NOMO-1 (cell line): ENCODE measurements at regions not wholly inside any gene's neighbourhood (a gene's known extent, or its start where the extent isn't known, plus 50 kb on each side); places are given as distances from the start of the nearest gene placed in this dataset.

Source experiments
- DNase-seq, 2 experiments: peaks; one replicate each; lab custom pipeline; 2025; ENCODE audit not compliant: unreplicated experiment in 2 of 2; lab: John Stamatoyannopoulos, UW

DNA sequence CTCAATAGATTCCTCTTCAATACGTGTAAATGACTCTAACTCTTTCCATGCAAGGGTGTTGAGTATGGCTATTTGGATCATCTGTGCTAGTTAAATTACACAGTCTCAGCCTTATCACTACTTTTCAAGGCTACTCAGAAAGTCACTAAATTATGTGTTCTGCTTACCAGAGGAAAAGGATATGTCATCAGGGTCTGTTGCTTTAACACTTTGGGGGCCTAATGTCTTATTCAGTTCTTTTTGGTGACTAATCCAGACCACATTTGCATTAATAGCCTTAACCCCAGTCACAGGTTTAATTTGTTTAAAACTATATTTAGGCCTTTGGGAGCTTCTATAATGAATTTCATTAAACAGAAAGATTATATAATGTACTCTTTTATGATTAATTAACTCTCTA, 649.3 kb downstream of the RPS29 start:
- DNase-seq, result no peak

DNA sequence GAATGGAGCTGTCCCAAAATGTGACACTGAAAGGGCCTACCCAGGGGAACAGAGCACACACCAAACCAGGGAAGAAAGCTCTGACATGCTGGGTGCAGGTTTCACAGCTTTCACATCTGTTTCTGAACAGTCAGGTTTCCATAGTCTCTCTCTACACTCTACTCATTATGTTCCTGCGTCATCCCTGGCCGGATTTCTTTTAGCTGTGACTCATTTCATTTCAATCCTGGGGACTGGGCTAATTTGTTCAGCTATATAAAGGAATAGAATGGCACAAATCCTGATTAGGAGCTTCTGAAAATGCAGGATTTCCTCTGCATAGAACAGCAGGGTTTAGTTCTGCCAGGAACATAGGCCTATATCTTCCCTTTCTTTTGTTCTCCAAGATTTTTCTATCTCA, 649.8 kb downstream of the RPS29 start:
- no peak for DNase-seq

DNA sequence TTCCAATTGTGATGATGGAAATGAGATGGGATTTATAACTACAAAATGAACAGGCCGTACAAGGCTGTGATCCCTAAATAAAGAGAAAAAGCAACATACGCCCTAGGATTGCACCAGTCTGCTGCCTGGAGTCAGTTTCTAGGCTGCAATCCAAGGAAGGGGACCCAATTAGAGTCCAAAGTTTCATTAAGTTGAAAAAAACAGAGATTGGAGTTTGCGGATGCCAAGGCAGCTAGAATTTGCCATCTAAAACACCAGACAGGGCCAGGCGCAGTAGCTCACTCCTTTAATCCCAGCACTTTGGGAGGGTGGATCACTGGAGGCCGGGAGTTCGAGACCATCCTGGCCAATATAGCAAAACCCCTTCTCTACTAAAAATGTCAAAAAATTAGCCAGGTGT, 661.0 kb downstream of the RPS29 start:
- no peak for DNase-seq

DNA sequence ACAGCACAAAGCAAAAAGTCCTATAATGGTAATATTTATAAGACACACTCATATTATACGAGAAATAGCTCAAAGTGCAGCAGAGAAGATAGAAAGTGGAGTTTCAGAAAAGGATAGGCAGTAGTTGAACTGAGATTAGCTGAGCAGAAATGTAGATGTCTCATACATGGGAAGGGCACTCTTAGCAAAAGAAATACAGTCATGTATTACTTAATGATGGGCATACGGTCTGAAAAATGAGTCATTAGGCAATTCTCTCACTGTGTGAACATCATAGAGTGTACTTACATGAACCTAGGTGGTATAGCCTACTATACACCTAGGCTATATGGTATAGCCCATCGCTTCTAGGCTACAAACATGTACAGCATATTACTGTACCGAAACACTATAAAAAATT, 671.3 kb downstream of the RPS29 start:
- DNase-seq, result no peak

DNA sequence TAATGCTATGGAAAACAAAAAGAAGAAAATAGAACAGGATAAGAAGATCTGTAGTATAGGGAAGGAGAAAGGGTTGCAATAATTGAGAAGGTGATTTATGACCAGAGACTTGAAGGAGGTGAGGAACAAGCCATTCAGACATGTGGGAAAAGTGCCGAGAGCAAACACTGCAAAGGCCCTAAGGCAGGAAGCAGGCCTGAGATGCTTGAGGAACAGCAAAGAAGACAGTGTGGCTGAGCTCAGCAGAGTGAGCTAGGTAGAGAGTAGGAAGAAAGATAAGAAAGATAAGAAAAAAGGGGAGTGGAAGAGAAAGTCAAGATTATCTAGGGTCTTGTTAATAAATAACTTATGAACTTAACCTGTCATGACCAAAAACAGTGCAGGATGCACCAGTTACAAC, 671.8 kb downstream of the RPS29 start:
- no peak for DNase-seq

DNA sequence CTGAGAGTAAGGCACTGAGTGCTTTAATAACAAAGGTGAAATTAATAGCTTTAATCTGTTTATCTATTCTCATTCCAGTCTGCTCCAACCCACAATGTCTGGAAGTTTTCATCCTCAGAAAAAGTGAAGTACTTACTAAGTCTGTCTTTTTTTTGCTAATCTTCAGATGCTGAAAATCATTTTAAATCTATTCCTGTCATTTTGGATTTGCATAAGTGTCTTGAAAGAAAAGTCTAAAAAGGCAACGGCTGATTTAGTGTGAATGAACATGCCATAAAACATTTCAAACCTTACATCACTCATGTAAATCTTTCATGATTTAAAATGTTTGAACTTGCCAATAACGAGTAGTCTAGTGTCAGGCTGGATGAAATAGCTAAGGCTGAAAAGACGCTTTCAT, 685.6 kb downstream of the RPS29 start:
- DNase-seq, result no peak

DNA sequence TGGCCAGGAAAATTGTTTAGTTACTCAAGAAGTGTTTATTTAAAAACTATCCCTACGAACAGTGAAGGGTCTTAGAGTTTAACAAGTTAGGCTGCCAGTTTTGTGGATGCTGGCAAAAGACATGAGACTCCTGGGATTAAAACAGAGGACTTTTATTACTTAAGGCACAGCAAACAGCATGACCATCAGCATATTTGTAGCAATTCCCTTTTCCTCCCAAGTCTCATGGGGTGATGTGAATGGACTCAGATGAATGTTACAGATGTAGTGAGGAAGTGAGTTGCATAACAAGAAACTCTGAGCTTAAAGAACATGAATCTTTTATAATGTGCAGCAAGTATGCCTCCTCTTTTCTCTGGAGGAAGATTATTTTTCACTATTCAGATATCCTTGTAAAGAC, 695.8 kb downstream of the RPS29 start:
- DNase-seq, result no peak

DNA sequence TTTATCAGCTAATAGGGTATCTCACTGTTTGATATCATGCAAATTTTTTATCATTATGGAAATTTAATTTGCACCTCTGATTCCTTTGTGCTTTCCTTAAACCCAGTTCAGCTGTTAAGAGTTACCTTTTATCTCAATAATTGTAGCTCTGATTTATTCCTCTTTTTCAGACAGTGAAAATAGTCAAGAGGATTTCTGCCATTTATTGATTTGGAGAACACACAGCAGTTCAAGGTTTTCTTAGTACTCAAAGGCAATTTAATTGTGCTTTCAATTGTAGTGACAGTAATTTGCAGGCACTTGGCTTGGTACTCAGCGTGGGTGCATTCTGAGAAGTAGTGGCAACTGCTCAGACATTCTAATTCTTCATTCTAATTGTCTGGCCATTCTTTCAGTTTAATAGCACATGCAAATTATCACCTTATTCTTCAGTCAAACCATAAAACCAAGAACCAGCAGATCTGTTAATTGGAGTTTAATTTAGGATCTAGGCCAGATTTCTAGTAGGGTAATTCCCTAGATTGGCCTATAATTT, 709.3 kb downstream of the RPS29 start:
- DNase-seq, result no peak

DNA sequence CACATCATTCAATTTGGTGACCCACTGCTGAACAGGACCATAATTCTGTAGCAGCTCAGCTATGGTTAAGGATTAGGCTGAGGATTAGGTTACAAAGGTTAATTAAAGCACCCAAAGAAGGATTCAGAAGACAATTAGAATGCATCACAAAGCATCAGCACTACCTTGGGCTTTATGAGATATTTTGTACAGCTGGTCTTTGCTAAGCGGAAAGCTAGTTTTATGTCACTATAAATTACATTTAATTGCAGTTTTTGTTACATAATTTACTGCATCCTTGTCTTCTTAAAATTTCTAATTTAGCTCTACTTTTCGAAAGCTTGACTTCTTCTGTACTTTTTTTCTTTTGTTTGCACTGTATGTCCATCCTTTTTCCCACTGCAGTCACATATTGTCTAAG, 711.5 kb downstream of the RPS29 start:
- no peak for DNase-seq

DNA sequence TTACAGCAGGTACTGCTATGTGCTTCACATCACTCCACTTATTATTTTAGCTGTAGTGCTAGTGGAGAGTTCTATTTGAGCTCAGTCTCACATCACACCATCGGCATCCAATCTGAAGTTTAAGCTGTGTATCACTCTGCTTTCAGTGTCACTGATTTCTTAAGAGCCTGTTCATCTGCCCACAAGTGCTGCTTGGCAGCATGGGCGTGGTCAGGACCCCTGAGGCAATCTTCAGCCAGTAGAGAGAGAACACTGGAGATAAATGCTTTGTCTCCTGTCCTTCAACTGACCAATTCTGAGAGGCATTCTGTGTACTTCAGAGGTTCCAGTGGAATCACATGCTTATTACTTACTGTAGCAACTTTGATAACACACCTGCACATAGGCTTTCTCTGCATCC, 728.8 kb downstream of the RPS29 start:
- DNase-seq, result no peak

DNA sequence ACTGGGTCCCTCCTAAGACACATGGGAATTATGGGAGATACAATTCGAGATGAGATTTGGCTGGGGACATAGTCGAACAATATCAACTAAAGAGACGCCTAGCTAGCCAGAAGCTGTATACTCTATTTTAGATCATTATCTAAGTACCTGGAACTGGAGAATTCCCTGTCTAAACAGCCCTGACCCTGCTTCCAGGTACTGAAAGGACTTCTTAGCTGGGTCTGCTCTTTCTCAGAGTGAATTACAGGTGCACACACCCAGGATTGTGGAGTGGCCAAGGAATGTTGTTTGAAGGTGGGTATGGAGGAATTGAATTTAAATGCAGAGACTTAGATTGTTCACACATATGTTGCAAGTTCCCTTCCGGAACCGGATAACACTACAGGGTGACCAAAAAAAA, 733.0 kb downstream of the RPS29 start:
- no peak for DNase-seq

DNA sequence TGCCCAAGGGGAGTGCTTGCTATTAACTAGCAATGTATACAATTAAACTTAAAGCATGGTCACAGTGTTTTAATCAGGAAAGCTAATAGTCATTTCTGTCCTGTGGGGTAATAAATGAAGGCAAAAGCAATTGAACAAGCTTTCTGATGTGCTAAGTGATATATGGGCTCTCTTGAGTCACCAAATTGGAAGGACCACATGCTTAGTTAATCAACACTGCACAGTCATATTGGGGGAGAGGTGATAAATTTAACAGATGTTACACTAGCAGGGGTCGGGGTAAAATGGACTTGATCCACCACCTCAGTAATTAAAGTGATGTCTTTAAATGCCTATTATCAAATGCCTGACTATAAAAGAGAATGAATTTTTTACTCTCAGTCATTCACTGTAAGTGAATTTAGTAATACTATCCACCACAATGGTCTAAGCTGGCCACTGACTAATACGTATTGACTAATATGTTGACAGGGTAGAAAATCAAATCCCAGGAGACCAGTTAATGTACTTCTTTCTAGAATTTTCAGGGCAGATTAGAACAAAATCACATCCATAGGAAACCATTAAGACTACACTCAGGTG, 736.3 kb downstream of the RPS29 start:
- DNase-seq, result no peak

DNA sequence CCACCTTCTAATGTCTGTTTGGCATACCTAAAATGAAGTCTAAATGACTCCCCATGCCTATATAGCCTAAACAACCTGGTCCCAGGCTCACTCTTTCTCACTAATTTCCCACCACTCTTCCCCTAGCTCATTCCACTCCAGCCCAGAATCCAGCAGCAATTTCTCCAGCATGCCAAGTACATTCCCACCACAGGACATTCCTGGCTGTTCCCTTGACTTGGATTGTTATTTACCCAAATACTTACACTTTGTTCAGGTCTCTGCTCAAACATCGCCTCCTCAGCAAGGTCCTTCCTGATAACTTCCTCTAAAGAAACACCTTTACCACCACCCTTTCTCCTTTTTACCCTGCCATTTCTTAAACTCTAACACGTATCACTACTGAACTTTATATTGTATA, 743.4 kb downstream of the RPS29 start:
- DNase-seq, result no peak

DNA sequence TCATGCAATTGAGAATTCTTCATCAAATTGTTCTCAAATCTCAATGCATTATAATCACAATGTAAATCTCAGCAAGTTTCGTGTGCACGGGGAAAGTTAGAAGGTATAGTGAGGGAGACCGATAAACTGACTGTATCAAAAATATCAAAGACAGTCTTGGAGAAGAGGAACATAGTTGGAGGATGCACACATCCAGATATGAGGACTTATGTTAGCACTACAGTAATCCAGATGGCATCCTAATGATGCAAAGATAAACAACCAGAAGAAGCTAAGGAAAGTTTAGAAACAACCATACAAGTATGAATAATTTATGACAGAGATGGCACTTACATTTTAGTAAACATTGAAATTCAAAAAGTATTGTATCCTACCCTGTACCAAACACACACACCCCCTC, 760.1 kb downstream of the RPS29 start:
- no peak for DNase-seq

DNA sequence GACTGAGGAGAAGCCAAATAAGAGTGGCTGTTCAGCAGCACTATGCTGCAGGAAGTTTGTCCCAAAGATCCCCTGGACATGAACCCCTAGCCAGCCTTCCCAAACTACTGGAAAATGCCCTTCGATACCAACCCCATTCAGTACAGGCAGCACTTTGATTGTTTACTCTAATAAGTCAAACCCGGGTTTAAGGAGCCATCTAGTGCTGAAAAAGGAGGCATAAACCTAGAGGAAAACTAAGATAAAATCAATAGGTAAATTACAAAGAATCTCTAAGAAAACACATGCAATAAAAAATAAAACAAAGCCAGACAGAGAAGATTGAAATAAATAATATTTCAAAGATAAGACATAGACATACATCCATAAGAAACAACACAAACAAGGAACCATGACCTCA, 771.6 kb downstream of the RPS29 start:
- no peak for DNase-seq

DNA sequence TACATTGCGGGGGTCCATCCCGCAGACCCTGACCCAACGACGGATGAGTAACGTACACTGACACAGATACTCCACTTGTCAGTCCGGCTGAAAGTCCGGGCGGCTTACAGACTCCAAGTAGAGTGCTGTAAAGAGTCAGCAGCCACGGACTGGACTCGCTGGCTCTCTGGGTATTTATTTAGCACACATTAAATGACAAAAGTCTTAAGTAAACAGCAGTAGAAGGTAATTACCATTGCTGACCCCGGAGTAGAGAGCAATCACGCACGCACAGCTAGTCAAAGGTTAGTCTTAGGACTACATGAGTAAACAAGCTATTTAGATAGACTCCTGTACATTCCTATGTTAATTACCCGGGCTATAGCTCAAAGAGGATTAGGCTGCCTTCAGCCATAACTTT, 780.9 kb downstream of the RPS29 start:
- DNase-seq, result no peak

DNA sequence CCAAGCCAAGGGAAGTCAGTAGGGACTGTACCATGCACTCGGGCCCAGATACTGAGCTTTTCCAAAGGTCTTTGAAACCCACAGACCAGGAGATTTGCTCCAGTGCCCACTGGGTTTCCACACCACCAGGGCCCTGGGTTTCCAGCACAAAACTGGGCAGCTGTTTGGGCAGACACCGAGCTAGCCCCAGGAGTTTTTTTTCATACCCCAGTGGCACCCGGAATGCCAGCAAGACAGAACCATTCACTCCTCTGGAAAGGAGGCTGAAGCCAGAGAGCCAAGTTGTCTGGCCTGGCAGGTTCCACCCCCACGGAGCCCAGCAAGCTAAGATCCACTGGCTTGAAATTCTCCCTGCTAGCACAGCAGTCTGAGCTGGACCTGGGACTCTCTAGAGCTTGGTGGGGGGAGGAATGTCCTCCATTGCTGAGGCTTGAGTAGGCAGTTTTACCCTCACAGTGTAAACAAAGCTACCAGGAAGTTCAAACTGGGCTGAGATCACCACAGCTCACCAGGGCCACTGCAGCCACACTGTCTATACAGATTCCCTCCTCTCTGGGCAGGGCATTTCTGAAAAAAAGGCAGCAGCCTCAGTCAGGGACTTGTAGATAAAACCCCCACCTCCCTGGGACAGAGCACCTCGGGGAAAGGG, 793.7 kb downstream of the RPS29 start:
- DNase-seq, result no peak

DNA sequence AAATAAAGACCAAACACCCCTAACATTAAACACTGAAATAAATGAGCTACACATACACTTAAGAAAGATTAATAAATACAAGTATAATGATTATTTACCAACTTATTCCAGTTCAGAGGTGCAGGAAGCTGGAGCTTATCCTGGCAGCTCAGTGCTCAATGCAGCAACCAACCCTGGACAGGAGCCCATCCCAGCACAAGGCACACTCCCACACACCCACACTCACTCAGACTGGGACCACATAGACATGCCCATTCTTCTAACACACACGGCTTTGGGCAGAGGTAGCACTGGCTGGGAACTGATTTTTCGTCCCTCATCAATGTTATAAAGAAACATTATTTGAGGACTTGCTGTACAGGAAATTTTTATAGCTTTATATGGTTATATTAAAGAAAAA, 797.4 kb downstream of the RPS29 start:
- DNase-seq, result no peak

DNA sequence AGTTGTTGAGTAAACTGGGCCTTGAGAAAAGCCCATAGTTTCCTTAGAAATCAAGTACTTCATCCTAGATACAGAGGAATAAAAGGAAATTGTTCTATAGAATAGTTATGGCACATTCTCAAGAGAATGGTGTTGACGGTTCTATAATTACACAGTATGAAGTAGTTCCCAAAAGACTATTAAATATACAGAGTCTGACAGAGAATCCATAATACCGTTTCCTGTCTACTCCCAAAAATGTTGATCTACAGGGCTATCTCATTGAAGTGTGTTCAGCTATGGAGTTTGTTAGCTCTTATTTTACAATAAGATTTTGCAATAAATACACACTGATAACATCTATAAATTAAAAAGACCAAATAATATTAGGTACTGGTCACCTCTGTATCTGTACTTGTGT, 799.7 kb downstream of the RPS29 start:
- DNase-seq, result no peak

DNA sequence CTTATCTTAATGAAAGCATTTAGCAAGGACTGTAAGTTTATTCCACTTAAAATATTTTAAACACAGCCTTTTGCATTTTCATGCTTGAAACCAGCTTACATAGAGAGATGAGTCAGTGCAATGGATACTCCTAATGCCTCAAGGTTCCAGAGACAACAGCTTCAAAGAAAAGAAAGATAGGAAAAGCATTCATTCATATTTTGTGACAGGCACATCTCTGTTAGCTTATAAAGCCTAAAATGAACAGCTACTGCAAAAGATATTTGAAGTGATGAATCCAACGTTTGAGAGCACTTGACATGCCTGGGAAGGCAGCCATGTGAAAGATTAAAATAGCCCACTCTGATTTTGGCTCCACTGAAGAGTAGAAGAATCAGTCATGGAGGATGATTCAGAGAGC, 814.5 kb downstream of the RPS29 start:
- DNase-seq, result no peak

DNA sequence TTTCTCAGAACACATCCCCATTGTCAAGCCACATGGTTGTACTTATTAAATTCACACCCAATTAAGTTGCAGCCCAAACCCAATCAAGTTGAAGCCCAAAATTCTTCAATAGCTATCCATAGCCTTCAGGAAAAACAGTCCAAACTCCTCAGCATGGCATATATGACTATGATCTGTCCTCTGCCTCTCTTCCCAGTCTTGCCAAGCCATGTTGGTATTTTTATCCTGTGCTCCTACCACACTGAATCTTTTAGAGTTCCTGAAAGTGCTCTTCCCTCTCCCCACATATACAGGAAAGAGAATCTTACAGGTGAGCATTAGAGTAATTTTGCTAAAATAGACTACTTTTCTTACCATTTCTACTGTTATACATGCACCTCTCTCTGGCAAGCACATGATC, 834.9 kb downstream of the RPS29 start:
- no peak for DNase-seq

DNA sequence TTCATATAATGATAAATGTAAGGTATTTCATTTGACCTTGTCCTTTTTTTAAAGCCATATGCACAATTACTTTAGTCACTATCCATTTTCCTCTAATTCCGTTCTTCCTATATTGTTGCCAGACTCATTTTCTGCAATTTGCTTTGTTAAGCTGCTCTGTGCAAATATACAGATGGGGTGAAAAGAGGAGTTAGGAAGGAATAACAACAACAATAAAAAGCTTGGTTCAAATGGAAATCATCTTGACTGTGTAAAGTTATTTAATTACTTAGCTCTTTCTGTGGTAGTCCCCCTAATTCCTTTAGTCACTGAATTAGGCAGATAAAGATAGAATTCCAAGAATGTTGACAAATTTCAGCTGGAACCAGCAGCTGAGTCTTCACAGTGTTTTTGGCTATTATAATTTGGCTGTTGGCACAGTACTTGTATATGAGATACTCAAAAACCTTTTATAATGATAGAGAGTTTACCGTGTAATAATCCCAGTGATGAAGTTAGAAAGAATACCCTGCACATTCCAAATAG, 838.0 kb downstream of the RPS29 start:
- no peak for DNase-seq
